Lung (tissue), 11 donors: ENCODE measurements at regions not wholly inside any gene's neighbourhood (a gene's known extent, or its start where the extent isn't known, plus 50 kb on each side); places are given as distances from the start of the nearest gene placed in this dataset.

ENCODE experiments used
- ATAC-seq: fragments of 200-7000 bp; cut with Tn5 transposase; one replicate; pipeline ENCODE4 v1.9.1; 2020; ENCODE audit warnings: moderate number of reproducible peaks; ENCODE audit not compliant: insufficient read depth, low FRiP score
- DNase-seq, 3 donors: peaks; one replicate each; pipeline ENCODE4 v3.0.0-alpha.2; 2013 to 2017
- H3K27ac ChIP-seq, 2 donors: one replicate each; pipeline ENCODE4 v1.5.1; 2013; ENCODE audit warnings: mild to moderate bottlenecking in 2 of 2, moderate library complexity in 2 of 2, control low read depth in 1 of 2, inconsistent platforms in 1 of 2, low read depth in 1 of 2, low read length in 1 of 2
- H3K27me3 ChIP-seq, 3 donors: one replicate each; pipeline ENCODE4 v1.5.1; 2013; ENCODE audit warnings: low read length in 2 of 3; ENCODE audit not compliant: control insufficient read depth in 3 of 3, insufficient read depth in 3 of 3
- H3K36me3 ChIP-seq, 4 donors: one replicate each; pipeline ENCODE4 v1.5.1; 2013; ENCODE audit warnings: low read length in 4 of 4, mild to moderate bottlenecking in 1 of 4, moderate library complexity in 1 of 4; ENCODE audit not compliant: control insufficient read depth in 4 of 4, insufficient read depth in 4 of 4
- H3K4me1 ChIP-seq, 5 donors: one replicate each; pipeline ENCODE4 v1.5.1; 2013; ENCODE audit warnings: low read length in 5 of 5, mild to moderate bottlenecking in 2 of 5, moderate library complexity in 1 of 5; ENCODE audit not compliant: control insufficient read depth in 5 of 5, insufficient read depth in 5 of 5
- H3K4me3 ChIP-seq: one replicate; pipeline ENCODE4 v1.5.1; 2013; ENCODE audit warnings: mild to moderate bottlenecking, control low read depth, moderate library complexity
- H3K9ac ChIP-seq, 2 donors: one replicate each; pipeline ENCODE4 v1.5.1; 2013; ENCODE audit warnings: low read length in 2 of 2, control low read depth in 1 of 2; ENCODE audit not compliant: insufficient read depth in 1 of 2
- H3K9me3 ChIP-seq, 4 donors: one replicate each; pipeline ENCODE4 v1.5.1; 2013; ENCODE audit warnings: low read length in 3 of 4, mild to moderate bottlenecking in 1 of 4, moderate library complexity in 1 of 4; ENCODE audit not compliant: control insufficient read depth in 4 of 4, insufficient read depth in 3 of 4
- CTCF ChIP-seq: IDR thresholded peaks from 2 replicates; pipeline ENCODE4 v1.5.1; 2012; ENCODE audit warnings: mild to moderate bottlenecking; ENCODE audit errors: control extremely low read depth, extremely low read depth
- WGBS, 2 donors: extraction: QIAGEN DNeasy Blood & Tissue Kit; methylation state at CpG; one replicate each; pipeline ENCODE4 v1.1.7; 2013; 5-methylcytosine and 5-hydroxymethylcytosine counted together
- donor health status: control.
- donor health status: control.
- donor health status: Bipolar disorder and iron deficiency.
- donor health status: healthy.
- donor health status: DM: yes; HTN: yes; CAD: no.

- peaks cover 1 to 14% (median 12%) of the 10 kb centered on the region in 5 donors for H3K4me1 ChIP-seq
- no peaks in the 10 kb centered on the region for H3K36me3 ChIP-seq
- no peak overlapping the region for H3K9ac ChIP-seq
- ATAC-seq (no peak), DNase-seq (no peak)
- H3K27ac ChIP-seq: no peak overlapping the region
- peaks cover 0 to 3% (median 0%) of the 10 kb centered on the region in 4 donors for H3K9me3 ChIP-seq
- TF ChIP-seq CTCF: no peak
- WGBS, 2 donors: 75 to 78% methylated on average over 3 of the region's 3 CpGs
- no peak overlapping the region for H3K4me3 ChIP-seq
- H3K27me3 ChIP-seq: no peaks in the 10 kb centered on the region
Measured at GRCh38 chr5:15371184-15371583, 128.8 kb upstream of the FBXL7 start.

DNA sequence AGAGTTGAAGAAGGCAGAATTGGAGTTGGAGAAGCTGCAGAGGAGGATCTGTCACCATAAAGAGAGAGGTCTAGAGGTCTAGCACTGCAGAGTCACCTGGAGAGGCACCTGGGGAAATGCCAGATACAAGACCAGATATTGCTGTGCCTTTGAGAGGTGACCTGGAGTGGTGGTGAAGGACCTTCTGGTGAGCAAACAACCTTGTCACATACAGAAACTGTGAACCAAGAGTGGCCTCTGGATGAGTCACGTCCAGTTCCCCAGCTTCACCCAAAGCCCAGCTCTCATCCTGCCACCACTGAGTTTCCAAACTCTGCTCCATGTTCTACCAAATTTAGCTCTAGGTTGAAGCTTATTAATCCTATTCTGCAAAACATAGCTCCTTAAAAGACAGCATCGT is 131.1 kb upstream of the FBXL7 start:
- no peak overlapping the region for H3K27ac ChIP-seq
- no peak overlapping the region for H3K4me3 ChIP-seq
- 85 to 87% methylated on average over 2 of the region's 2 CpGs for WGBS, 2 donors
- no peak overlapping the region for H3K9ac ChIP-seq
- no peaks in the 10 kb centered on the region for H3K36me3 ChIP-seq
- H3K4me1 ChIP-seq: peaks cover 1 to 21% (median 12%) of the 10 kb centered on the region in 5 donors
- DNase-seq (no peak), ATAC-seq (no peak)
- H3K9me3 ChIP-seq: peaks cover 0 to 3% (median 0%) of the 10 kb centered on the region in 4 donors
- TF ChIP-seq CTCF: no peak
- no peaks in the 10 kb centered on the region for H3K27me3 ChIP-seq

- Histone ChIP-seq H3K27ac (no peak overlapping the region), H3K9ac (no peak overlapping the region), H3K4me3 (no peak overlapping the region), H3K9me3 (peaks cover 0 to 2% (median 0%) of the 10 kb centered on the region in 4 donors), H3K4me1 (peaks cover under 1 to 21% (median 12%) of the 10 kb centered on the region in 5 donors), H3K36me3 (no peaks in the 10 kb centered on the region), H3K27me3 (no peaks in the 10 kb centered on the region)
- DNase-seq: no peak
- WGBS, 2 donors: 93 to 94% methylated on average over 3 of the region's 3 CpGs
- TF ChIP-seq CTCF: no peak
- ATAC-seq: no peak
Measured at GRCh38 chr5:15367489-15367888, 132.5 kb upstream of the FBXL7 start.
